ENCODE measurements at regions not wholly inside any gene's neighbourhood (a gene's known extent, or its start where the extent isn't known, plus 50 kb on each side); places are given as distances from the start of the nearest gene placed in this dataset.

DNA sequence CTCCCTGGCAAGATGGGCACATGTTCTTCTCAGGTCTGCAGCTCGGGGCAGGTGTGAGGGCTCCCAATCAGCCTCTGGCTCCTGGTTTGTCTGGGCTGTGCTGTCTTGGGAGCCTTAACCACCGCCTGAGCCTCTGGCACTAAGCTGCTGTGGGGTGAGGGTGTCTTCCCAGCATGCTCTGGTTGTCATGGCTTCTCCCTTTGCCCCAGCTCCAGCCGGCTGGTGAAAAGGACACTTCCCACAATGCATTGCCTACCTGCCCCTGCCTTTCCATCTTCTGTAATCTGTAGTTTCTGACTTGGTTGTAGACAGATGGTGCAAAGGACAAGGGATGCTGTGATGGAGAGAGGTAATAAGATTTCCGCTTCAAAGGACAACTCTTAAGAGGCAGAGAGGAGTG, 295.3 kb downstream of the TLE3 start:
- Histone ChIP-seq H3K4me3 (no peak overlapping the region), H3K36me3 (no peaks in the 10 kb centered on the region), H3K27ac (no peak overlapping the region), H3K27me3 (no peaks in the 10 kb centered on the region), H3K9me3 (no peaks in the 10 kb centered on the region), H3K4me1 (ENCODE audit: insufficient read depth) (peaks cover 9% of the 10 kb centered on the region)
- DNase-seq, result no peak
- no peak for TF ChIP-seq POLR2A (IDR thresholded peaks at IDR 0.05)
- TF ChIP-seq, protein P1, sequence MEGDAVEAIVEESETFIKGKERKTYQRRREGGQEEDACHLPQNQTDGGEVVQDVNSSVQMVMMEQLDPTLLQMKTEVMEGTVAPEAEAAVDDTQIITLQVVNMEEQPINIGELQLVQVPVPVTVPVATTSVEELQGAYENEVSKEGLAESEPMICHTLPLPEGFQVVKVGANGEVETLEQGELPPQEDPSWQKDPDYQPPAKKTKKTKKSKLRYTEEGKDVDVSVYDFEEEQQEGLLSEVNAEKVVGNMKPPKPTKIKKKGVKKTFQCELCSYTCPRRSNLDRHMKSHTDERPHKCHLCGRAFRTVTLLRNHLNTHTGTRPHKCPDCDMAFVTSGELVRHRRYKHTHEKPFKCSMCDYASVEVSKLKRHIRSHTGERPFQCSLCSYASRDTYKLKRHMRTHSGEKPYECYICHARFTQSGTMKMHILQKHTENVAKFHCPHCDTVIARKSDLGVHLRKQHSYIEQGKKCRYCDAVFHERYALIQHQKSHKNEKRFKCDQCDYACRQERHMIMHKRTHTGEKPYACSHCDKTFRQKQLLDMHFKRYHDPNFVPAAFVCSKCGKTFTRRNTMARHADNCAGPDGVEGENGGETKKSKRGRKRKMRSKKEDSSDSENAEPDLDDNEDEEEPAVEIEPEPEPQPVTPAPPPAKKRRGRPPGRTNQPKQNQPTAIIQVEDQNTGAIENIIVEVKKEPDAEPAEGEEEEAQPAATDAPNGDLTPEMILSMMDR (IDR thresholded peaks at IDR 0.05), result no peak
- TF ChIP-seq EP300 (IDR thresholded peaks at IDR 0.05), result no peak
- intact Hi-C loops (cut with DNase I), result no loop called here
- WGBS, 3 donors, result 88 to 94% (median 89%) methylated on average over 4 of the region's 4 CpGs

DNA sequence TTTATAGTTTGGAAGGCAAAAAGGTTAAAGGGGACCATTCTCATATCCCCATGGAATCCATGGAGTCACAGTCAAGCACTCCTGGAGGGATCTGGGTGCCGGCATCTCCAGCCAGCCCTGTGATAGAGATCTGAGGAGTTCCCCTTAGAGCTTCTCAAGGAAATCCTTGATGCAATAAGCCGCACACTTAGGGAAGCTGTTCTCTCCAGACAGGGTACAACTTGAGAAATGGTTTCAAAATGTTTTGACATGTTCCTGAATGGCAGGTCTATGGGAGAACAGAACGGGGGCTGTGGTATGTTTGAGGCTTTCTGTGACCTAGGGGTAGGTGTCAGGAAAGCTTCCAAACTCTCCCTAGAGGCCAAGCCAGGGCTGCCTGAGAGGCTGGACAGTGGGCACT, 292.9 kb downstream of the TLE3 start:
- 86 to 89% (median 86%) methylated on average over 3 of the region's 3 CpGs for WGBS, 3 donors
- Histone ChIP-seq H3K4me3 (no peak overlapping the region), H3K27me3 (no peaks in the 10 kb centered on the region), H3K4me1 (ENCODE audit: insufficient read depth) (no peaks in the 10 kb centered on the region), H3K9me3 (no peaks in the 10 kb centered on the region), H3K36me3 (no peaks in the 10 kb centered on the region), H3K27ac (no peak overlapping the region)
- intact Hi-C loops (cut with DNase I), result no loop called here
- TF ChIP-seq POLR2A (IDR thresholded peaks at IDR 0.05) (no peak), EP300 (IDR thresholded peaks at IDR 0.05) (no peak)
- TF ChIP-seq, protein P1 (IDR thresholded peaks at IDR 0.05), result no peak
- no peak for DNase-seq

DNA sequence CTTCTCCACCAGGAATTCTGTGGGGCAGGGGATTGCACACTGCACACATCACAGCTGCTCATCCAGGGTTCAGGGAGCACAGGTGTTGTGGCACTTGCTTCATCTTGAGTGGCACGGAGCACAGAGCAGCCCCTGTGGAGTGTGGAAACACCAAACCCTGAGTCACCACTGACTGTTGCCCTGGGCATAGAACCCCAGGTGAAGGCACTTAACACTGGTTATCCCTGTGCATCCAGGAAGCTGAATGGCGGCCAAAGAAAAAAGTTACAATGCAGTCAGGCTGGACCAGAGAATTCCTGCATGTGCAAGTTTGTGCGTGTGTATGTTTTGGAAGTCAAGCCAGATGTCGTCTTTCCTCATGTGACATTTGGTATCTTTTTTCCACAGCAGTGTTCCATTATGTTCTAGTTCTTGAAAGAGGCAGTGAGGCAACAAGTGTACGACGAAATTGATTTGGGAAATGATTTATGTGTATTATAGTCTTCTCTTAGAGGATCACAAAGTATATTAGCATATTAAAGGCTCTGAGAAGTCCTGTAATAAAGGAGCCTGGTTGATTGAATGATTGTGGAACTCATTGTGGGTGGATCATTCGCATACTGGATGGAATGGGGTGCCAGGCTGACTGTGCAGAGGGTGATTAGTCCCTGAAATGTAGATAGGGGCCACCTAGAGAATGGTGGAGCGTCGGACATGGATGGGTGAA, 292.3 kb downstream of the TLE3 start:
- Histone ChIP-seq H3K27me3 (no peaks in the 10 kb centered on the region), H3K27ac (no peak overlapping the region), H3K4me3 (no peak overlapping the region), H3K36me3 (no peaks in the 10 kb centered on the region), H3K9me3 (no peaks in the 10 kb centered on the region), H3K4me1 (ENCODE audit: insufficient read depth) (no peaks in the 10 kb centered on the region)
- TF ChIP-seq POLR2A (IDR thresholded peaks at IDR 0.05) (no peak), EP300 (IDR thresholded peaks at IDR 0.05) (no peak)
- TF ChIP-seq, protein P1 (IDR thresholded peaks at IDR 0.05), result no peak
- WGBS, 3 donors, result 78 to 87% (median 78%) methylated on average over 9 of the region's 9 CpGs
- no peak for DNase-seq
- intact Hi-C loops (cut with DNase I), result no loop called here

DNA sequence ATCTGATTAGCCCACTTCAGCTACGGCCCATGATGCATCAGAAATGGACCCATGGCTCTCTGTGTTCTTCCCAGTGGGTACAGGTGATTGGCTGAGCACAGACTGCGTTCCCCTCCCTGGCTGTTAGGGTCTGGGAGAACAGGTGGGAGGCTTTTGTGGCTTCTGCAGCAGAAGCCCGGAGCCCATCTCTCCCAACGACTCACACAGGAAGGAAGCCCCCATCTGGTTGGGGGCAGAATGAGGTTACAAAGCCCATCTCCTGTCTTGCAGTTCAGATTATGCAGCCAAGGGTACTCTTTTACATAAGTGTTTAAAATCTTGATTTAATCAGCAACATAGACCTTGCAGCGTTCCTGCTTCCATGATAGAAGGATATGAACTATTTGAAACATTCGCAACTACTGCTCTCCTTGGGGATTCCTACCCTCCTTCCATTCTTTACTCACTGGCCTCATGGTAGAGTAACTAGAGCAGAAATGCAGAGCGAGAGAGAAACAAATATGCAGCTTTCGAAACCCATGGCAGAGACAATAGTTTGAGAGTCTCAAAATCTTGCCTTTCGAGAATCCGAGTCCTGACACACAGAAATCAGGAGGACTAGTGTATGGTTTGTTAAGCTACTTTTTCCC, 291.3 kb downstream of the TLE3 start:
- Histone ChIP-seq H3K27me3 (no peaks in the 10 kb centered on the region), H3K4me3 (no peak overlapping the region), H3K36me3 (no peaks in the 10 kb centered on the region), H3K4me1 (ENCODE audit: insufficient read depth) (no peaks in the 10 kb centered on the region), H3K9me3 (no peaks in the 10 kb centered on the region), H3K27ac (no peak overlapping the region)
- 73 to 85% (median 81%) methylated on average over 10 of the region's 10 CpGs for WGBS, 3 donors
- intact Hi-C loops (cut with DNase I), result no loop called here
- DNase-seq, result no peak
- TF ChIP-seq POLR2A (IDR thresholded peaks at IDR 0.05), result no peak
- TF ChIP-seq, protein P1 (IDR thresholded peaks at IDR 0.05), result no peak
